ENCODE measurements at regions not wholly inside any gene's neighbourhood (a gene's known extent, or its start where the extent isn't known, plus 50 kb on each side); places are given as distances from the start of the nearest gene placed in this dataset.

- TF ChIP-seq CTCF (IDR thresholded peaks at IDR 0.05), result no peak
- TF ChIP-seq POLR2A (IDR thresholded peaks at IDR 0.05), result no peak
- no peak for TF ChIP-seq EP300 (IDR thresholded peaks at IDR 0.05)
Measured at GRCh38 chr21:28801906-28802305, 190.8 kb downstream of the LTN1 start.
